GM18498 (cell line): ENCODE measurements at regions not wholly inside any gene's neighbourhood (a gene's known extent, or its start where the extent isn't known, plus 50 kb on each side); places are given as distances from the start of the nearest gene placed in this dataset.

Experiments used
- ATAC-seq: cut with Tn5 transposase; IDR thresholded peaks from one replicate; pipeline ENCODE4 v1.9.1; 2021; ENCODE audit warnings: mild to moderate bottlenecking, moderate library complexity; ENCODE audit not compliant: unreplicated experiment

GRCh38 chr7:38002689-38003088 lies 82.2 kb downstream of the EPDR1 start:
- ATAC-seq: no peak

GRCh38 chr7:38006559-38006958 lies 86.1 kb downstream of the EPDR1 start:
- ATAC-seq: no peak

GRCh38 chr7:38007096-38007495 lies 86.7 kb downstream of the EPDR1 start:
- ATAC-seq: no peak

GRCh38 chr7:38013246-38013645 lies 92.8 kb downstream of the EPDR1 start:
- no peak for ATAC-seq

GRCh38 chr7:38016567-38016966 lies 96.1 kb downstream of the EPDR1 start:
- ATAC-seq: peak; percentile 78

GRCh38 chr7:38017320-38017719 lies 96.9 kb downstream of the EPDR1 start:
- ATAC-seq: no peak

GRCh38 chr7:38020121-38020785 lies 99.8 kb downstream of the EPDR1 start:
- ATAC-seq: no peak

- no peak for ATAC-seq
These were observed 101.5 kb downstream of the EPDR1 start for GRCh38 chr7:38021892-38022291.

- no peak for ATAC-seq
These were observed 105.4 kb downstream of the EPDR1 start for GRCh38 chr7:38025815-38026214.

- ATAC-seq: no peak
These were observed 107.5 kb downstream of the EPDR1 start for GRCh38 chr7:38027884-38028455.

- no peak for ATAC-seq
These were observed 113.8 kb downstream of the EPDR1 start for GRCh38 chr7:38034062-38034908.

GRCh38 chr7:38040831-38041230 lies 120.4 kb downstream of the EPDR1 start:
- no peak for ATAC-seq

GRCh38 chr7:38049679-38050078 lies 128.4 kb upstream of the STARD3NL start:
- no peak for ATAC-seq

GRCh38 chr7:38051311-38051710 lies 126.7 kb upstream of the STARD3NL start:
- ATAC-seq: no peak

GRCh38 chr7:38051786-38052185 lies 126.3 kb upstream of the STARD3NL start:
- no peak for ATAC-seq

- ATAC-seq: no peak
These were observed 125.3 kb upstream of the STARD3NL start for GRCh38 chr7:38052786-38053185.

GRCh38 chr7:38054199-38054598 lies 123.8 kb upstream of the STARD3NL start:
- ATAC-seq: no peak

GRCh38 chr7:38057829-38058228 lies 120.2 kb upstream of the STARD3NL start:
- ATAC-seq: no peak

GRCh38 chr7:38060116-38060515 lies 117.9 kb upstream of the STARD3NL start:
- ATAC-seq: no peak

GRCh38 chr7:38060637-38061036 lies 117.4 kb upstream of the STARD3NL start:
- ATAC-seq: no peak

GRCh38 chr7:38066391-38066790 lies 111.7 kb upstream of the STARD3NL start:
- no peak for ATAC-seq

- ATAC-seq: no peak
These were observed 109.6 kb upstream of the STARD3NL start for GRCh38 chr7:38068461-38068860.
